Right lung (tissue), 2 donors: ENCODE measurements at regions not wholly inside any gene's neighbourhood (a gene's known extent, or its start where the extent isn't known, plus 50 kb on each side); places are given as distances from the start of the nearest gene placed in this dataset.

Source experiments
- DNase-seq, 2 donors: peaks; one replicate each; pipeline ENCODE4 v3.0.0-alpha.2; 2013

- no peak for DNase-seq
Measured at GRCh38 chr10:57788117-57788516, 479.6 kb downstream of the IPMK start.

GRCh38 chr10:57786850-57787750, 480.6 kb downstream of the IPMK start:
- no peak for DNase-seq

DNA sequence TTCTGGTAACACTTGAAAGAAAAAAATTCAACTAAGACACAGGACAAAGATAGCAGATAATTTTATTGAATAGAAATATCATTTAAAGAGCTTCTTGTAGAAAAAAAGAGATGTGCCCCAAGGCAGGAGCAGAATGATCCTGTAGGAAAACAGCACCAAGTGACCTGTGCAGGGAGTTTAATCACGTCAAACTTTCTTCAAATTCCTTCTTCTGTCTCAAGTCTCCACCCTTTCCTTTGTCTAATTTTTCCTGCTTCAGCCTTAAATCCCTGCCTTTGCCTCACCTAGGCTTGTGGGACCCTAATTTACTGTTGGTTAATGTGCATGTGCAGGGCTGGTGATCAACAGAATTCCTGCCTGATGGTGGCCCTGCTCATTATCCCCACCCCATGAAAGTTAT, 481.4 kb downstream of the IPMK start:
- no peak for DNase-seq

- DNase-seq: no peak
Measured at GRCh38 chr10:57785546-57785945, 482.1 kb downstream of the IPMK start.

DNA sequence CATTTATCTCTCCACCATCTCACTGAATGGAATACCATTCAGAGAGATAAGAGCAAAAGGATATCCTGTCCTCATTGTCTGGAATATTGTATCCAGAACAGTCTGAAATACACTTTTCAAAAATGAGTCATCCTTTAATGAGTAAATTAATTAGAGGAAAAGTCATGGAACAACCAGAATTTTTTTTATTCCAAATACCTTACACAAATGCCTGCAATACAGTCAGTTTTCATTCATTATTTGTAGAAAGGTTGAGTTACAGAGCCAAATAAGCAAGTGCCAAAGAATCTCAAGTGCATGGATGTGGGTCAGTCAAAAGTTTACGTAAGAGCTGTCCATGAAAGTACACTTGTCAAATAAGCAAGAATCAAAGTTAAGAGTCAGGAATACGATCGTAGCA, 482.6 kb downstream of the IPMK start:
- no peak for DNase-seq

GRCh38 chr10:57776688-57777432, 490.8 kb downstream of the IPMK start:
- no peak for DNase-seq

DNA sequence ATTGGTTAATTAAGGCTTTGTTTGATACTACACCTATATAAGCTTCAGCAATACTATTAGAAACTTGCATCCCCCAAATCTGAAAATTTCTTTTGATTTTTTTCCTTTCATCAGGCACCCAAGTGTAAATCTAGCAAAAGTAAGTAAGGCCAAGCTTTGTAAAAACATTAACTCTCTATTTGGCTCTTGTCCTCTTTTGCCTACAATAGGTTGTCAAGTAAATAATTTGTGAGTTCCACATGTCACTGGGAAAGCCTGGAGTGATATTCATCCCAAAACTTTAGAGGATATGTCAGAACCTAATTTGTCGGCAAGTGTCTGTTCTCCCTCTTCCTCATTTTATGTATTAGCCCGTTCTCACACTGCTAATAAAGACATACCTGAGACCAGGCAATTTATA, 492.4 kb downstream of the IPMK start:
- no peak for DNase-seq

DNA sequence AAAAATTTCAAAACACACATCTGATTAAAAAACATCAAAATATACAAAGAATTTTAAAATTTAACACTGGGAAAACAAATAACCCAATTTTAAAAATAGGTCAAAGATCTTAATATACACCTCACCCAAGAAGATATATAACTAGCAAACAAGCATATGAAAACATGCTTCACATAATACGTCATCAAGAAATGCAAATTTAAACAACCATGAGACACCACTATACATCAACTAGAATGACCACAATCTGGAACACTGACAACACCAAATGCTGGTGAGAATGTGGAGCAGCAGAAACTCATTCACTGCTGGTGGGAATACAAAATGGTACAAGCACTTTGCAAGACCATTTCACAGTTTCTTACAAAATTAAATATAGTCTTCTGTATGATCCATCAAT, 498.4 kb downstream of the IPMK start:
- DNase-seq: no peak

- DNase-seq: no peak
Measured at GRCh38 chr10:57759777-57760176, 507.9 kb downstream of the IPMK start.

DNA sequence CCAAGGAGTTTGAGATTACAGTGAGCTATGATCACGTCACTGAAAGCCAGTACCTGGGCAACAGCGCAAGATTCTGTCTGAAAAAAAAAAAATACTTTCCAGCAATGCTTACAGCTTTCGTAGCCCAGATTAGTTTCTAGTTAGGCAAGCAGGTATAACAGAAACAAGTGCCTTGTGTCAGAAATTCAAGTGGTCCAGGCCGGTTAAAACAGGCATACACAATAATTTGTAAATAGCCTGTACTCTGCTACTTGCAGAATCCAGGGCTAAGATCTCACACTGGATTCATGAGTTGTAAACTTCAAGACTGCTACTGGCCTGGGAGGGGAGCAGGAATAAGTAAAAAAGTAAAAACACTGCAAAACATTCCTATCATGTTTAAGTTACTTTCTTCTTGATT, 512.9 kb downstream of the IPMK start:
- DNase-seq: no peak

GRCh38 chr10:57743711-57744110, 524.0 kb downstream of the IPMK start:
- DNase-seq: no peak

GRCh38 chr10:57741751-57742150, 525.9 kb downstream of the IPMK start:
- DNase-seq: no peak

DNA sequence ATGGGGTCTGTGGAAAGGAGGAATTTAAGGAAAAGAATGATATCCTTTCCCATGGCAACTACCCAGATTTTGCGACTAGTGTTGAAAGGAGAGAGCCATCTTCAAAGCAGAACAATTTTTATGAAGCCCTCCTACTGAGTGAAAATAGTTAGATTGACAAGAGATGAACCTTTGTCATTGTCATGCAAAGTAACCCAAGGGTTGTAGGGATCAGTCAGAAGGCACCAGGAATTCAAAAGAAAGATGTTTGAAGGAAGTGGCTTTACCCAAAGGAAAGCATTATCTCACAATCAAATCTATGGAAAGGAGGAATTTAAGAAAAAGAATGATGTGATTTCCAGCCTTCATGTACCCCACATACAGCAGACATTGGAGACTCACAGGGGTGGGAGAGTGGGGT, 544.4 kb downstream of the IPMK start:
- no peak for DNase-seq

DNA sequence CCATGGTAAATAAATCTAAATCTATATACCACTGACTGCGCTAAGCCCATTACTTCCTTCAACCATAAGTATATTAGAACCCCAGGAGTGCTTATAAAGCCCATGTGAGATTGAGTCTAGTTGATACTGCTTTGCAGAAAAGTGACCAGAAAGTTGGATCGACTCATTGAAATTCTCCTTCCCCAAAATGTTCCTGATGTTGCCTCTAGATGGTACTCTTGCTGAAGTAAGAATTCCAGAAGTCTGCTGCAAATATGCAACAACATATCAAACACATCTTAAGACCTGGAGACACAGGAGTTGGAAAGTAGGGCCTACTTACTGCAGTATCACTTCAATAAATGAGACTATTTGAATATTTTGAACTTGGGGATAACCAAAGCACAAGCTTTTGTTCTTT, 550.8 kb downstream of the IPMK start:
- no peak for DNase-seq

GRCh38 chr10:57715233-57715632, 552.5 kb downstream of the IPMK start:
- no peak for DNase-seq

DNA sequence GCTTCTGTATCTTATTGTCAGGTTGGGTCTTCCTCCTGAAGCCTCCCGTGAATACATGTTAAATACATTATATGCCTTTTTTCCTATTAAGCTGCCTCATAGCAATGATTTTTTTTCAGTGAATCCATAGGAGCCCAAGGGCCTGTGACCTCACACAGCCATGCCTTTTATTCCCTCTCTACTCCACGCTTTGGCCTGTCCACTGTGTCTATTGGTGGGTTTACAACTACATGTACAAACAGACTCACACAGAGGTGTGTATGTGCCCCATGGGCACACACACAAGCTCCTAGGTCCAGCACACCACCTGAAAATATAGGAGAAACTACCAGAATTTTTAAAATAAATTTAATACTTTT, 560.4 kb downstream of the IPMK start:
- no peak for DNase-seq

DNA sequence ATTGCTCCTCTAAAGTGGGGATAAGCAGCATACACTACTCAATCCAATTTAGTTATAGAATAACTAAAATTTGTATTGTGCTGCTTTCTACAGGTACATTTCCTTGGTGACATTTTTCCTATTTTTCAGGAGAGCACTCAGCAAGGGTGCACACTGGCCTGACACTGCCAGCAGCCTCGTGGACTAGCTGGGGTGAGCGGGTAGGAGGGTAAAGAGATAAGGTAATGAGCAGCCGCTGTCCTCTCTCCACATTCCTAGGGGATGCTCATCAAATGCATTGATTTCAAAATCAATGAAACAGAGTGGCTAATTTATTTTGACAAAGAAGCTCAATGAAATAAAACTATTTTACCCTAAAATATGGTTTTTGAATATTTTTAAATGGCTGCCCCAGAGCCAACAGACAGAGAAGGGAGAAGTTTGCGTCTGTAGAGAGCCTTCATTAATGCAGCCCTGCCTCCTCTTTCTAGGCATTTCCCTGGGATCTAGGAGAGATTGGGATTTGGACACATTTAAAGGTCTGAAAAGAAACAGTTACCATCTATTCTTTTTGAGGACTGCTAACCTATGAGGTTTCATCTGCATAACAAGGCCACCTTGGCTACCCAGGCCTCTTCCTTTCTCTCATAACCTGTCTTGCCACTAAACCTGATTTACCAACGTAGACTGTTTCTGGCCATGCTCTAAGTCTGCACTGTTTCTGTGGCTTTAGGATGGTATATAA, 561.0 kb downstream of the IPMK start:
- no peak for DNase-seq

GRCh38 chr10:57706016-57706415, 561.7 kb downstream of the IPMK start:
- no peak for DNase-seq

- DNase-seq: peak in 1 of 2 donors; percentile 17
Measured at GRCh38 chr10:57699944-57700343, 567.8 kb downstream of the IPMK start.

DNA sequence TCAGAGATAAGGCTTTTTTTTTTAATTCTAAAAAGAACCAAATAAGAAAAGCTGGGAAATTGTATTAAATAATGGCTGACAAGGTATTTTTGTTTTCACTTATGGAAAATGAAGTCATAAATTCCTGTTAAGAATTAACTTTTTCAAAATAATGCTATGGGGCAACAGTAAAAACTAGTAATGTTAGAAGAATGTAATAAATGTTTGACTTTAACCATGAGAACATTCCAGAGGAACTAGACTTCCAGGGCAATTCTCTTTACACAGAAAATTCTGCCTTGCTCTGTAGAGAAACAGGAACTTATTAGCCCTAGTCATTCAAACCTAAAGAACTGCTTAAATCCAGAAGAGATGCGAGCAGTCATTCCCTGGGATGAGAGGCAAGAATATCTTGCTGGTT, 571.1 kb downstream of the IPMK start:
- no peak for DNase-seq

DNA sequence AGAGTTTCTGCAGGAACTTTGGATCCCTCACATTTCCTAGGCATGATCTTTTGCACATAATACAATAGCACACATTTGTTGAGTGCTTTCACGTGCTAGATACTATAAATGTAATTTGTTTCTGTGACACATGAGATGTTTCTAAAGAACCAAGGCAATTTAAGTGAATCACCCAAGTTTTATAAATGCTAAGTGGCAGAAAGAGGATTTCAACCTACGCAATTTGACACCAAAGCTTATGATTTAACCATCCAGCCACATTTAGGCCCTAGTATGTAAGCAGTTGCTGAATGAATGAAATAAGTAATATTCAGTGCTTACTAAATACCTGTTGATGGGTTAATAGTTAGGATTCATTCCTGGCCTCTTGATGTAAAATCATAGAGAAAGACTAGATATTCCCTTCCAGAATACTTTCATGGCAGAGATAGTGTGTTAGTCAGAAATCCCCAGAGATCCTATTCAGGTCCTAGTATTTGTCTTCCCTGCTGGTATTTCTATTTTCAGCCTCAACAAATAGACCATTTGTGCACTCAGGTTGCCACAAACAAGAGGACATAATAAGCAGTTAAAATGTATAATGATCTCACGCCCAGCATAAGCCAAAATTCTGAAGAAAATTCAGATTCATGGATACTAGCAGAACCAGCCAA, 572.6 kb downstream of the IPMK start:
- DNase-seq: no peak
